ENCODE measurements at regions not wholly inside any gene's neighbourhood (a gene's known extent, or its start where the extent isn't known, plus 50 kb on each side); places are given as distances from the start of the nearest gene placed in this dataset.

GRCh38 chr1:148263906-148264255 is 111.8 kb upstream of the NBPF11 start:
- TF ChIP-seq CTCF (IDR thresholded peaks at IDR 0.05; ENCODE audit: low read depth, low read length, missing input control) (no peak), TAF1 (conservative IDR thresholded peaks at IDR 0.05) (no peak), MAX (IDR thresholded peaks at IDR 0.05) (no peak), RAD21 (IDR thresholded peaks at IDR 0.05) (no peak)

Measured in liver (tissue), 3 donors.